ENCODE measurements at regions not wholly inside any gene's neighbourhood (a gene's known extent, or its start where the extent isn't known, plus 50 kb on each side); places are given as distances from the start of the nearest gene placed in this dataset.
"Not testable (repeated sequence)": the region's sequence is repeated elsewhere in the genome, so short reads cannot be mapped to it uniquely, and the experiment has no call there.

DNA sequence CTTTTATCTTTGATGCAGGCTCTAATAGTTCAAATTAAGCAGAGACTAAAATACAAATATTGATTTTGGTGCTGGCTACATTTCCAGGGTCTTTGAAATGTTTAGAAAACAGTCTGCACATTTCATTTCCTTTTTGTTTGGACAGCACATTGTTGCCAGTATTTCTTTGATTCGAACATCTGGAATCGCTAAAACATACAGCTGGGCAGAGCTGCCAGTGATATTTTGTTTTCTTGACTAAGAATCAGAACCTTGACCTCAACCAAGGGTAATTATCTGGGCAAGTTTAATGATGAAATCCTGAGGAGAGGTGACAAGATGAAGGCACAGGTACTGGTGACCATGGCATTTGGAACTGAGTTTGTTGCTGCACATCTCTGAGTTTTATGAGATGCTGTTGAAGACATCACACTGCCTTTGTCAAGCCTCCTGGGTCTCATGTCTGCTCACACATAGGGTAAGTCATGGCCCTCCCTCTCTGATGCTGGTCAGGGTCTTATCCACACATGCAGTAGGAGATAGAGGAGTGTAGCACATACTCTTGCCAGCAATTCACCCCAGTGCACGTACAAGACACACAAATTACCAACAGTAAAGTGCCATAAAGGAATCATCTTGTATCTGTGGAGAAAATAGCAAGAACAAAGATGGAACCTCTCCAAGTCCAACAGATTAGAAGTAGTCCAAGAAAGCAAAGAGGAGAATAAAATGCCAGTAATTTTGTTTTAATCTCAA is 391.9 kb downstream of the RND3 start:
- no peak for DNase-seq

DNA sequence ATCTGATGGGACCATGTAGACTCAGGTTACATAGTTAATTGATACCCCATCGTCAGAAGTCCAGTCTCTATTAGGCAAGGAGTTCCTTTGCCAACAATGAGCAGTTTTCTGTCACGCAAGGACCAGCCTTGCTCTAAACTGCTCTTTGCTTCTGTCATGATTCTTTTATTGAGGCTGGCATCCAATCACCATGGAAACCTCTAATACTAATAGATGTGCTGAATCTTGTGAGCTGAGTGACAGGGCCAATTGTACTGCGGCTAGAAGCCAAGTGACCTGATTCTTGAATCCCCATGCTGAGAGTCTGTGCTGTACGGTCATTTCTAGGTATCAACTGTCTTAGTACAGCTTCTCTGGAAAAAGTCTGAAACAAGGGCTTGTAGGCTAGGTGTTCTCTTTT is 395.6 kb downstream of the RND3 start:
- DNase-seq: no peak

DNA sequence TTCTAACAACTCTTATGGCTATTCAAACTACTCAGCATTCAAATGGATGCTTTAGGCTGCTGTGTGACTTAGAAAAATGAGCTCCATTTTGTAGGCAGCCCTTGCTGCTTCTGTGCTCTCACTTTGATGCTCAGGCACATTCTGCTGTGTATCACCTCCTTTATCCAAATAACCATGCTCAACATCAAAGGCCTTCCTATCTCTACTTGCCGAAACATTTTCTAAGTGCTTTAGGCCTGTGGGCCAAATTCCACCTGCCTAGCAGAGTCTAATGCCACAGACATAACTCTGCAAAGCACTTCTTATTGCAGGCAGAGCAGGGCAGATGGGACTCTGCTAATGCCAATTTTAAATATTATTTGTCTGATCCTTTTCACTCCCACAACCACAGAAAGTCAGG is 397.4 kb downstream of the RND3 start:
- DNase-seq: no peak

DNA sequence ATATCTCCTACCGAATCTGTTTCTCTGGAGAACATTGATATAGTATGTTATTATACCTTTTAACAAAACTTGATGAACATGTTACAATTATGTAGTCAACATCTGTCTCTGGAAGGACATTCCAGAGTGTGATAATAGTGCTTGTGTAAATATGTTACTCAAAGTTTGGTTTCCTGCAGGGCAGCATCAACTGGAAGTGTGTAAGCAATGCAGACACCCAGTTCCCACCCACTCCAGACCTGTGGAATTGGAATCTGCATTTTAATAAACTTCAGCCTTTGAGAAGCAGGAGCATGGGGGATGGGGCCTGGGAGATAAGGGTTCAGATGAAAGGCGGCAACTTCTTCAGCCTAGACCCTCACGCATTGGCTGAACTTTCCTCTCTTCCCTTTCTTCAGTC is 398.9 kb downstream of the RND3 start:
- DNase-seq: no peak

DNA sequence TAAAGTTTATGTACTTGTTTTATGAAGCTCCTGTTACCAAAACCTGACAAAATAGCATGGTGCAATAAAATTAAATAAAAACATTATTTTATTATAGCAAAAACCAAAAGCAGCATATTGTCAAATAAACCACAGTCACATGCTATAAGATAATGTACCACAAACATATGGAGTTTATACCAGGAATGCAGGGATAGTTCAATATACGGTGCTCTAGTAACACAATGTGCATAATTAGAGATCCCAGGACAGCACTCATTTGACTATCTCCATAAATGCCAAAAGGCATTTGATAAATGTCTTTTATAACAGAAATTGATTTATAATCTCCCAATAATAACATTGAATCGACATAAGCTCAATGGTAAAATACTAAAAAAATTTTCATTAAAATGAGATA is 402.0 kb downstream of the RND3 start:
- DNase-seq: no peak

DNA sequence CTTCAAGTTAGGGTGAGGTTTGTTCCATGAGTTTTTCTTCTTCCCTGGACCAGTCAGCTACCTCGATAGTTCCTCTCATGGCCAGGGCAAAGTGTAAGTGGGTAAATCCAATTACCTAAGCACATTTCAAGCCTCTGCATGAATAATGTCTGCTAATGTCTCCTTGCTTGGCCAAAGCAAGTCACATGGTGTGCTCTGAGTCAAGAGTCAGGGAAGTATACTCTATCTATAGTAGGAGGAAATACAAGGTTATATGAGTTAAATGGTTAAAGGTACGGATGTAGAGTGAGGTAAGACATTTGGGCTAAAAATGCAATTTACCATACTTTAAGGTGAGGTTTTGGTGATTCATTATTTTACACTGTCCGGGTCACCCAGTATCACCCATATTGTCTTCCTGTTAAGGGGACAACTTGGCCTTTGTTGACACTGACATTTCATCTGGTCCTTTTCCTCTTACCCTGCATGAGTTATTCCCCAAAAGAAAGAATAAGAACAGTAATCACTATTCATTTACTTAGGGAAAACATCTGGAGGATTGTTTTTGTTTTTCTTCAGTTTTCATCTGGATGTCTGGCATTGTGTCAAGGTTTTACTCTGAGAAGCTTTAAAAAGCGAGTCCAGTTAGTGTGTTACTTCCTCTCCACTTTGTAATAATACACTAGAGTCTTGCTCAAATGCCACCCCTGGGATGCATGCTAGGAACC is 405.5 kb downstream of the RND3 start:
- DNase-seq: no peak

DNA sequence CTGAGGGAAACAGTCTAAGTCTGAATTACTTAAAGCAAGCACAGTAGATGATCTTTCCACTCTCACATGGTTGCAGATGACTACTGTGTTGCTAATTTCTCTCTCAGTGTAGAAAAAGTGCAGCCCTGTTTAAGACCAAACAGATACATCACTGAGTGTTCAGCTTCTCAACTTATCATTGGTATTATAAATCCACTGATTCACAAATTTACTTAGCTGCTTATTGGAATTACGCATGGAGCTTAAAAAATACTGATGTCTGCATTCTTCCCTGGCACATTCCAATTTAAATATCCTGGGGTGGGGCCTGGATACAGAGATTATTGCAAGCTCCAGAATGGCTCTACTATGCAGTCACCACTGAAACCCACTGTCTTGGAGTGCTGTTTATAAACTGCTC is 411.2 kb downstream of the RND3 start:
- DNase-seq: no peak

DNA sequence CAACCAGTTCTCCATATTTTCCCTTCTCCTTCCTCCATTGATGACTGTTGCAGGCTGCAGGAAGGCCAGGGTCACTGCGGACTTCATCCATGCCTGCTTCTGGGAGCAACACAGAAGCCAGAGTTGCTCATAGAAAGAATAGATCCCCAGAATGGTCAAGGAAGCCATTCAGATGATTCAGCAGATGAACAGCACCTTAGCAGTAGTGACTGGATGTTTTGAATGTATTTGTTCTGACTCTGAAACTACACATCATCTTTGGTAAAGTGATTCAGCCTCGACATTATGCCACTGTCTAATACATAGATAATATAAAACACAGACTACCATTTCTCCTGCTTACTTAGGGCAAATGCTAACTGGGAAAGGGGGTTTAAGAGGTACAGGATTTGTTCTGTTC is 411.6 kb downstream of the RND3 start:
- no peak for DNase-seq

DNA sequence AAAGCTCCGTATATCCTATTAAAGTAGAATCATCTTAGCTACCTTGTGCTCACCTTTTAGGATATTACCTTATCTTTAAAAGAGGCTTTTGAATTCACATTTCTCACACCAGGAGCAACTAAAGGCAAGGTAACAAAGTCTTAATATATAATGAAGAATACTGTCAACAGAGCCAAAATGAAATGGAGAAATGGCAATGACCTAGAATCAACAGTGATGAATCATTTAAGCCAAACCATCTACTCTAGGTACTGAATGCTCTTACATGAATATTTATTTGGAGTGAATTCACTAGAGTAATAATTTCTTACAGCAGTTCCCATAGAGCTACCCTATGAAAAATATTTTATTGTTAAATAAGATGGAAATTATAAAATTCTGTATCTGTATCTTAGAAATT is 421.0 kb downstream of the RND3 start:
- no peak for DNase-seq

DNA sequence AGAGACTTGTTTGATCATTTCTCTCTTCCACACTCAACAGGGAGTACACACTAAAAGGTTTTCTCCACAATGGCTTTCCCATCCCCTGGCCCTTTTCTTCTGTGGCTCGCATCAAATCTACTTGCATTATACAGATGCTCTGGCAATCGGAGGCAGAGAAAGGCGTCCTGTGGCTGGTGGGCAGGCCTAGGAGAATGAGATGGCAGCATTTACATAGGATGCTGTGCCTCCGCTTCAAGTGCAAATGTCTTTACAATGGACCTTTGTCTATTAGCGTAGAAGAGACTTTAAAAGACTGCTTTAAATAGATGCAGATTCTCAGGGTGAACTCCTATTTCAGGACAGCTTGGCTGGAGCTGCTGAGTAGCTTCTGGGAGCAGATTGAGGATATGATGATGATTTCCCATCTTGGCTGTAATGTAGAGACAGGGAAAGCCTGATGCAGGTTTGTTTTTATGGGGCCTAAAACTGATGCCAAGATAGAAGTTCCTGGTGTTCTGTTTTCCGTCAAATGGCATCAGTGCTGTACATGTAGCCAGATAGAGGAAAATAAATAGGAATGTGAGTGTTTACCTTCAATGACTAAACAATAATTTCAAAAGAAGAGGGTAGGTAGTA is 423.4 kb downstream of the RND3 start:
- DNase-seq: no peak

DNA sequence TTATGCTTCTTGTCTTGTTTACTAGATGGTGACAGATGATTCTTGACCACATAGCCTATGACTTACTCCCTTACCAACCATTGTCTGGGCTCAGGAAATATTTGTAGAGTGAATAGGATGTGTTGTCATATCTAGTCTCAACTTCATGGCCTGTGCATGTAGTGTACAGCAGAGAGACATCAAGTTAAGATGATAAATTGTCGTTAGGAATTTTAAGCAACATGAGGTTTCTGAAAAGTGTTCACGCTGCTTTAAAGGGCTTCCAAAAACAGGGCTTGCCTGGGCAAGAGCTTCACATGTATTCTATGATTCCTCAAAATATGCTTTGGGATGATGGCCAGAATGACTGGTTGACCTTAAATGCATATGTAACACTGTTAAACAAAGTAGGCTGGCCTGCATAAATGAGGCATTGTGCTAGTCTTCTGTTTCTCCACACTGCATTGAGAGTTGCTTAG is 424.0 kb downstream of the RND3 start:
- DNase-seq: no peak

DNA sequence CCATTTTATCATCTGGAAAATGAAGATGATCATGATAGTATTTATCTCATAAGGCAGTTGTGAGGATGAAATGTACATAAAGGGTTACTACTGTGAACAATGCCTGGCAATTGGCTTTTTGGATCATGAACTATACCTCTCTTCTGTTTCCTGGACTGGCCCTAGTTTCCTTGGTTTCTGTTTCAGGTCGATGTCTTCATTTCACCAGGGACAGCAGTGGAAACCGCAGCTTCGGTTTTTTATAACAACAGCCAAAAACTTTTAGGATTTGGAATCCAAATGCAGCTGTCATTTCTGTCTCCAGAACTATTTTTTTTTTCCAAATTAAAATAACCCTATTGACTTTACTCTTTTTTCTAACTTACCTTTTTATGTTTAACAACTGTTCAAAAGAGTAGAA is 425.1 kb downstream of the RND3 start:
- no peak for DNase-seq

DNA sequence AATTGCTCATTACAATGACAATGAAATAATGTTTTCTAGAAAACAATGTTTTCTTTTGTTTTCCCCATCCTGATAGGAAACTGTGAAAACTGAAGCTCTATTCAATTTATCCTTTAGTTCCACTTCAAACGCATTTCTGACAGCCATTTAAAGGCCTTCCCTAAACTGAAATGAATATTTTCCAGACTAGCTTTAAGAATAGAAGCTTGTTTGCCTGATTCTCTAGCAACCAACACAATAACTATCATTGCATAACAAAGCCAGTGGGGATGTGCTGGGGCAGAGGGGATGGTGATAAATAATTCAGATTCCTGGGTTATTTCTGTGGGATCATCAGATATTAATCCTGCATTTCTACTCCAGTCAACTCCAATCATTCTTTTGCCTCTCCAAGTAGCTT is 427.1 kb downstream of the RND3 start:
- no peak for DNase-seq

DNA sequence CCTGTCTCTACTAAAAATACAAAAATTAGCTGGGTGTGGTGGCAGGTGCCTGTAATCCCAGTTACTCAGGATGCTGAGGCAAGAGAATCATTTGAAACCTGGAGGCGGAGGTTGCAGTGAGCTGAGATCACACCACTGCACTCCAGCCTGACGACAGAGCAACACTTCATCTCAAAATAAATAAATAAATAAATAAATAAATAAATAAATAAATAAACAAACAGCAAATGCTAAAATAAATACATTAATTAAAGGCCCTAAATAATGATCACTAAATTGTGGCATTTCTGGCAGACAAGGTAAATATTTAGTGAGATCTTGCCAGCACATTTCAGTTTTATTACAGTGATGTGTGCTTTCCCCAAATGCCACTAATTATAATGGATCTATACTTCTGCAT is 427.8 kb downstream of the RND3 start:
- not testable (repeated sequence) for DNase-seq

DNA sequence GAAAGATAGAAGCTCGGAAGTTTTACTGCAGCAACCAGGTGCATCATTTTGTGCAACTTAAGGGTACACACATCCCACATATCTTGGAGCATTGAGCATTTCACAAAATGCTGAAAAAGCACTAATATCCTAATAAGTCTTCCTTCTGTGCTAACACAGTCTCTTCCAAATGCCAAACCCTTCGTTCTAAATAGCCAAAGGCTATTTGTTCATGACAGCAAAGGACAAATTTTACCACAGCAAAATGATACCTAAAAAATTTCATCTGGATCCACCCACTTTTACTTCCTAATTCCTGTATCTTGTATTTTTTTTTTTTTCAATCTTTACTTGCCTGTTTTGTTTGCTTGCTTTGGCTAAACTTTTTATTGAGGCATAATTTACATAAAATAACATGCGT is 435.0 kb downstream of the RND3 start:
- DNase-seq: no peak

DNA sequence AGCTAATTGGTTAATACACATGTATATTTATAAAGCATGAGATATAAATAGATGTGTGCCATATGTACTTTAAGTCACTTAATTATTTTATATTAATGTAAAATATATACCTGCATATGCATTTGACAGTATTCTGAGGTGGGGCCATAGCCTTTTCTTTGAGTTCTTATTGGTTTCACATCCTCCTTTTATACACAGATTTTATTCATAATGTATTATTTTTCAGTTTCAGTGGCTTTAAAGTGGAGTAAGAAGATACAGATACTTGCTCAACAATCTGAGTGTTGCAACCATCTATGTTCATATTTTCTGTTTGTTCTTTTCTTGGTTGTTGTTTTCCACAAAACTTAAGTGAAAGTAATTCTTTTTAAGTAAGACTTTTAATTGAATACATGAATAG is 436.5 kb downstream of the RND3 start:
- DNase-seq: no peak

DNA sequence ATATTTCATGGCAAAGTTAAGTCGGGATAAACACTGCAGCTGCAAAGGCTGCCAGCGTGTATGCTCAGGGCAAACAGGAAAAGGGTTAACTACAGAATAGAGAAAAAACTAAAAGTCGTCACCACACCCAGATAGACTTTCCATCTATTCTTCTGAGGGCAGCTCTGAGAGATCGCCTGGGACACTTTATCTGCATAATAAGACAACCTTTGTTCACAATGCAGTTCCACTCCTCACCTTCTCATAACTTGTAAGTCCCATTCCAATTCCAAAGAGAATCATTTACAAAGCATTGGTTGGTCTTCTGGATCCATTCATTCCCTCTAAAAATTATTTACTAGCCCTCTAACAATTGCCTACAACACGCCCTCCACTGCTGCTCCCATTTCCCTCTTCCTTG is 437.4 kb downstream of the RND3 start:
- no peak for DNase-seq

DNA sequence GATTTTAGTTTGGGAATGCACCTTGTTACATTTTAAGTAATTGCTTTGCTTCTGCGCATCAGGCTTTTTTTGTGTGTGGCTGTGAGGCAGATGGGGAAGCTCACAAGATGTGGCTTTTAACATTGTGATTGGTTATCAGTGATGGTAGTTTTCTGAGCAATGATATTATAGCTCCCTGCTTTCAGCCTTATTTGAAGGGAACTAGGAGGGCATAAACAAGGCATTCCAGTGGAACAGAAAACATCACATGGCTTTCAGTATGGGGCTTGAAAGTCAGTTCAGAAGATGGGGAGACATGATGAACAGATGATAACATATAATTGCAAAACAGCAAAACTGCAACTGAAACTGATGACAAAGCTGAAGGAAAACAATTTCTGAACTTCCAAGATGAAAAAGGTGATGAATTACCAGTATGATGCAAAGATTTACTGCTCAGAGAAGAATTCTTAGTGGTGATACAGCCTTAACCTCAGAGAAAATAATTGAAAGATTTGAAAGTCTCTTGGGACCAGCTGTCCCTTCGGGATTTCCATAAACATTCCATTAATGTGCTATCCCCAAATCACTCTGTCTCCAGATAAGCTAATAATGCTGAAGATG is 439.7 kb downstream of the RND3 start:
- no peak for DNase-seq

DNA sequence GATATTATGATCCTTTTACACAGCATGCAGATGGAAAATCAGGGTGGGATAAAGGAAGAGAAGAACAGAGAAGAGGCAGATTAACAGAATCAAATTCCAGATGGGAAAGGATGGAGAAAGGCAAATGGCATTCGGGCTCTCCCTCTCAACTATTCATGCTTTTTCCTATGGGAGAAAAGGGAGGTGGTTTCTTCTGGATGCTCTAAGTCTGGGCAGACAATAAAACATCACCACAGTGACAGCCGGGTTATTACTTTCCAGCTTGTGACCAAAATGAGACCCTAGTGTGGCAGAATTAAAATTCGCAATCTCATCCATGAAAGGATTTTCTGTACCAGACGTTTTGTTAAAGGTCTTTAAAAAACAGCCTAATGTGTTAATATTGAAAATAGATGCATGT is 440.7 kb downstream of the RND3 start:
- DNase-seq: no peak

DNA sequence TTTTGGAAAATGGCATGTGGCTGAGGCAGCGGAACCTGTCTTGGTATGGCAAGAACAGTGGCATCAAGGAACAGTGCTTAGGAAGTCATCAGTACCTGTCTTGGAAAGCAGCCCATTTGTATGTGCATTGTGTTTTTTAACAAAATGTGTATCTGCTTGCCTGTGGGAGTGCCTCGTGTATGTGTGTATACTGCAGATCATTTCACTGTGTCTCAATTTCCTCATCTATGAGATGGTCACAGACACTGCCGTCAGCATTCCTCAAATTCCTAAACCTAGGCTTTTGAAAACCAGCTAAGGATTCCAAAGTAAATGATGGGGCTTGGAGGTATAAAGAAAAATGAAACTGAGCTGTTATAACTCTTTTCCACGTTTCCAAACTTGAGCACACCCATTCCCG is 441.3 kb downstream of the RND3 start:
- DNase-seq: no peak

DNA sequence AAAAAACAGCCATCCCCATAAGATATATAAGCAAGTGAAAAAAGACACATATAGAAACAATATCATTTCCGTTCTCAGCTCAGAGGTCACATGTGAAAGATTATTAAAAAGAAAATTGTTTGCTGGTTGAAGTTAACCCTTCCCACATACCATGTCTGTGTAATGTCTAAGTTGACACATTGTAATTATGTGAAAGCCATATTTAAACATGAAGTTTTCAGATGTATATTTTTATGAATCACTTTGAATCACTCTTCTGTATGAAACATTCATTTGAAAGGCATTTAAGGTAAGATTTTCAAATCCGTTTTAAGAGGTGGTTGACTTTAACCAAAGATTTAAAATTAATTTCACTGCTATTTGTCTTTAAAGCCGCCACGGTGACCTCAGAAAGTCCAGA is 441.9 kb downstream of the RND3 start:
- DNase-seq: no peak

DNA sequence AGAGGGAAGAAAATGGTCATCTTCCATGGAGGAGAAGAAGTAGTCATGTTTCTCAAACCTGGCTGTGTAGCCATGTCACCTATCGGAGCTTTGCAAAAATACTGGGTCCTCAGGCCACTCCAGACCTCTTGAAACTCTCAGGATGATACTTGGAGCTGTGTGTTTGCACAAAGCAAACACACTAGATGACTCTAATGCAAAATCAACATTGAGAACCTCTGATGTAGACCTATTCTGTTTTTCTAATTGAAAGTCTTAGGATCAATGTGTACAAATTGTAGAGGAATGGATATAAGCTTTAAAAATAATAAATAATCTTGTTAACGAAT is 444.3 kb downstream of the RND3 start:
- DNase-seq: peak; percentile 4 to 55

DNA sequence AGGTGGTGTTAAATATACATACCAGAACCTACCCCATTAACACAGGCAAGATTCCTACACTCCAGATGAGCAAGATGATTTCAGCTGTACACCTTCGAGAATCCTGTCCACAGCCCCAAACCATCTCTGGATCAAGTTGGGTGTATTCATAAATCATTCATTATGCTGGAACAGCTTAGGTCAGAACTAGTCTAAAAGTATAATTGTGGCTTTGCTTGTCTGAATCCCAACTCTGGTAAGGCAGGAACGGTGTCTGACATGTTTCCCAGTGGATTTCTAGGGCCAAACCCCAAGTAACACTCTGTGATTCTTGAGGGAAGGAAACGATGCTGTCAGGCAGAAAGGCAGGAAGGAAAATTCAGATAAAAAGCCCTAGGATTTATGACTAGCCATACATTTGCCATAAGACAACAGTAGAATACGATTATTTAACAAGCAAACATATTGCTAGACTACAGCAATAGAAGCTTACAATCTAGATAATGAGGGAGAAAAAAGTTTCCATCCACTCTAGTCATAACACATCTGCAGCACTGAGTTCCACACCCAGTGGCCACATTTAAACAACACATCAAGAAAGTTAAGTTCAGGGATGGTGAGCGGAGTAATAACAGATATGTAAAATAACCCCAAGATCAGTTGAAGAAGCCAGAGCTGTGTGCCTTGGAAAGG is 444.8 kb downstream of the RND3 start:
- no peak for DNase-seq
